A549 (cell line): ENCODE measurements at regions not wholly inside any gene's neighbourhood (a gene's known extent, or its start where the extent isn't known, plus 50 kb on each side); places are given as distances from the start of the nearest gene placed in this dataset.

Experiments
- POLR2A ChIP-seq: IDR thresholded peaks from 2 replicates; pipeline ENCODE4 v1.6.1; 2012; ENCODE audit warnings: mild to moderate bottlenecking, low read length
- TF ChIP-seq, protein P1 (sequence below): fragments of >200 bp; sonication (Bioruptor Twin); formaldehyde crosslinking; IDR thresholded peaks from 3 replicates; pipeline ENCODE4 v1.5.1; 2016
- TF ChIP-seq, protein P2 (sequence below): IDR thresholded peaks from 2 replicates; pipeline ENCODE4 v1.6.1; 2012; ENCODE audit warnings: low read depth, borderline replicate concordance
- TF ChIP-seq, protein P3 (sequence below): fragments of 150-350 bp; IDR thresholded peaks from 2 replicates; pipeline ENCODE4 v1.6.1; 2014; ENCODE audit warnings: low read depth, mild to moderate bottlenecking, low read length

GRCh38 chr16:48881272-48881671 is 271.3 kb upstream of the N4BP1 start:
- TF ChIP-seq, protein P1, sequence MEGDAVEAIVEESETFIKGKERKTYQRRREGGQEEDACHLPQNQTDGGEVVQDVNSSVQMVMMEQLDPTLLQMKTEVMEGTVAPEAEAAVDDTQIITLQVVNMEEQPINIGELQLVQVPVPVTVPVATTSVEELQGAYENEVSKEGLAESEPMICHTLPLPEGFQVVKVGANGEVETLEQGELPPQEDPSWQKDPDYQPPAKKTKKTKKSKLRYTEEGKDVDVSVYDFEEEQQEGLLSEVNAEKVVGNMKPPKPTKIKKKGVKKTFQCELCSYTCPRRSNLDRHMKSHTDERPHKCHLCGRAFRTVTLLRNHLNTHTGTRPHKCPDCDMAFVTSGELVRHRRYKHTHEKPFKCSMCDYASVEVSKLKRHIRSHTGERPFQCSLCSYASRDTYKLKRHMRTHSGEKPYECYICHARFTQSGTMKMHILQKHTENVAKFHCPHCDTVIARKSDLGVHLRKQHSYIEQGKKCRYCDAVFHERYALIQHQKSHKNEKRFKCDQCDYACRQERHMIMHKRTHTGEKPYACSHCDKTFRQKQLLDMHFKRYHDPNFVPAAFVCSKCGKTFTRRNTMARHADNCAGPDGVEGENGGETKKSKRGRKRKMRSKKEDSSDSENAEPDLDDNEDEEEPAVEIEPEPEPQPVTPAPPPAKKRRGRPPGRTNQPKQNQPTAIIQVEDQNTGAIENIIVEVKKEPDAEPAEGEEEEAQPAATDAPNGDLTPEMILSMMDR = no peak
- TF ChIP-seq POLR2A = no peak
- TF ChIP-seq, protein P2, sequence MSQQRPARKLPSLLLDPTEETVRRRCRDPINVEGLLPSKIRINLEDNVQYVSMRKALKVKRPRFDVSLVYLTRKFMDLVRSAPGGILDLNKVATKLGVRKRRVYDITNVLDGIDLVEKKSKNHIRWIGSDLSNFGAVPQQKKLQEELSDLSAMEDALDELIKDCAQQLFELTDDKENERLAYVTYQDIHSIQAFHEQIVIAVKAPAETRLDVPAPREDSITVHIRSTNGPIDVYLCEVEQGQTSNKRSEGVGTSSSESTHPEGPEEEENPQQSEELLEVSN = no peak
- TF ChIP-seq, protein P3, sequence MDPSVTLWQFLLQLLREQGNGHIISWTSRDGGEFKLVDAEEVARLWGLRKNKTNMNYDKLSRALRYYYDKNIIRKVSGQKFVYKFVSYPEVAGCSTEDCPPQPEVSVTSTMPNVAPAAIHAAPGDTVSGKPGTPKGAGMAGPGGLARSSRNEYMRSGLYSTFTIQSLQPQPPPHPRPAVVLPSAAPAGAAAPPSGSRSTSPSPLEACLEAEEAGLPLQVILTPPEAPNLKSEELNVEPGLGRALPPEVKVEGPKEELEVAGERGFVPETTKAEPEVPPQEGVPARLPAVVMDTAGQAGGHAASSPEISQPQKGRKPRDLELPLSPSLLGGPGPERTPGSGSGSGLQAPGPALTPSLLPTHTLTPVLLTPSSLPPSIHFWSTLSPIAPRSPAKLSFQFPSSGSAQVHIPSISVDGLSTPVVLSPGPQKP = no peak
